ENCODE measurements at regions not wholly inside any gene's neighbourhood (a gene's known extent, or its start where the extent isn't known, plus 50 kb on each side); places are given as distances from the start of the nearest gene placed in this dataset.
"Not testable (repeated sequence)": the region's sequence is repeated elsewhere in the genome, so short reads cannot be mapped to it uniquely, and the experiment has no call there.

- DNase-seq (ENCODE audit: low read depth in 3 of 3, low spot score in 1 of 3), result no peak
Observed at GRCh38 chr15:58357529-58358476, 74.0 kb upstream of the LIPC start.

GRCh38 chr15:58360421-58361090 lies 71.2 kb upstream of the LIPC start:
- no peak for DNase-seq (ENCODE audit: low read depth in 3 of 3, low spot score in 1 of 3)

GRCh38 chr15:58361273-58361759 lies 70.5 kb upstream of the LIPC start:
- DNase-seq (ENCODE audit: low read depth in 3 of 3, low spot score in 1 of 3), result no peak

- no peak for DNase-seq (ENCODE audit: low read depth in 3 of 3, low spot score in 1 of 3)
Observed at GRCh38 chr15:58362262-58362922, 69.4 kb upstream of the LIPC start.

- not testable (repeated sequence) for DNase-seq (ENCODE audit: low read depth in 3 of 3, low spot score in 1 of 3)
Observed at GRCh38 chr15:58363118-58363517, 68.7 kb upstream of the LIPC start.

GRCh38 chr15:58363673-58364072 lies 68.1 kb upstream of the LIPC start:
- DNase-seq (ENCODE audit: low read depth in 3 of 3, low spot score in 1 of 3), result not testable (repeated sequence)

GRCh38 chr15:58365098-58365497 lies 66.7 kb upstream of the LIPC start:
- DNase-seq (ENCODE audit: low read depth in 3 of 3, low spot score in 1 of 3), result not testable (repeated sequence)

- DNase-seq (ENCODE audit: low read depth in 3 of 3, low spot score in 1 of 3), result no peak
Observed at GRCh38 chr15:58369261-58369701, 62.5 kb upstream of the LIPC start.

GRCh38 chr15:58369956-58370355 lies 61.8 kb upstream of the LIPC start:
- DNase-seq (ENCODE audit: low read depth in 3 of 3, low spot score in 1 of 3), result no peak

GRCh38 chr15:58374147-58374546 lies 57.6 kb upstream of the LIPC start:
- DNase-seq (ENCODE audit: low read depth in 3 of 3, low spot score in 1 of 3), result no peak

GRCh38 chr15:58377193-58377592 lies 54.6 kb upstream of the LIPC start:
- no peak for DNase-seq (ENCODE audit: low read depth in 3 of 3, low spot score in 1 of 3)

- no peak for DNase-seq (ENCODE audit: low read depth in 3 of 3, low spot score in 1 of 3)
Observed at GRCh38 chr15:58378241-58379085, 53.3 kb upstream of the LIPC start.

GRCh38 chr15:58379454-58379853 lies 52.3 kb upstream of the LIPC start:
- not testable (repeated sequence) for DNase-seq (ENCODE audit: low read depth in 3 of 3, low spot score in 1 of 3)

- DNase-seq (ENCODE audit: low read depth in 3 of 3, low spot score in 1 of 3), result no peak
Observed at GRCh38 chr15:58380280-58380945, 51.4 kb upstream of the LIPC start.

- DNase-seq (ENCODE audit: low read depth in 3 of 3, low spot score in 1 of 3), result no peak
Observed at GRCh38 chr15:58381697-58382096, 50.1 kb upstream of the LIPC start.

Data from stimulated activated CD4-positive, alpha-beta T cell treated with anti-CD3 and anti-CD28 coated beads, TNF-alpha, amount 100 ng/mL, for 1 hour (primary cell).